MM.1S (cell line): ENCODE measurements at regions not wholly inside any gene's neighbourhood (a gene's known extent, or its start where the extent isn't known, plus 50 kb on each side); places are given as distances from the start of the nearest gene placed in this dataset.

ENCODE experiments used
- EZH2 ChIP-seq: fragments of 300-600 bp; sonication (generic); optimal IDR thresholded peaks from 2 replicates; pipeline ENCODE3; 2017; ENCODE audit warnings: low read depth, mild to moderate bottlenecking, antibody characterized with exemption, low read length, mixed read lengths
- EZH2phosphoT487 ChIP-seq: fragments of 300-600 bp; sonication (generic); IDR thresholded peaks from 2 replicates; pipeline ENCODE4 v1.6.1; 2018; ENCODE audit warnings: antibody characterized with exemption, low read length
- TF ChIP-seq, protein P1 (sequence below): fragments of 300-600 bp; sonication (generic); IDR thresholded peaks from 2 replicates; pipeline ENCODE4 v1.5.1; 2016; ENCODE audit warnings: antibody characterized with exemption, low read length, mixed read lengths

GRCh38 chr2:196288006-196288538 is 116.7 kb upstream of the STK17B start:
- TF ChIP-seq, protein P1, sequence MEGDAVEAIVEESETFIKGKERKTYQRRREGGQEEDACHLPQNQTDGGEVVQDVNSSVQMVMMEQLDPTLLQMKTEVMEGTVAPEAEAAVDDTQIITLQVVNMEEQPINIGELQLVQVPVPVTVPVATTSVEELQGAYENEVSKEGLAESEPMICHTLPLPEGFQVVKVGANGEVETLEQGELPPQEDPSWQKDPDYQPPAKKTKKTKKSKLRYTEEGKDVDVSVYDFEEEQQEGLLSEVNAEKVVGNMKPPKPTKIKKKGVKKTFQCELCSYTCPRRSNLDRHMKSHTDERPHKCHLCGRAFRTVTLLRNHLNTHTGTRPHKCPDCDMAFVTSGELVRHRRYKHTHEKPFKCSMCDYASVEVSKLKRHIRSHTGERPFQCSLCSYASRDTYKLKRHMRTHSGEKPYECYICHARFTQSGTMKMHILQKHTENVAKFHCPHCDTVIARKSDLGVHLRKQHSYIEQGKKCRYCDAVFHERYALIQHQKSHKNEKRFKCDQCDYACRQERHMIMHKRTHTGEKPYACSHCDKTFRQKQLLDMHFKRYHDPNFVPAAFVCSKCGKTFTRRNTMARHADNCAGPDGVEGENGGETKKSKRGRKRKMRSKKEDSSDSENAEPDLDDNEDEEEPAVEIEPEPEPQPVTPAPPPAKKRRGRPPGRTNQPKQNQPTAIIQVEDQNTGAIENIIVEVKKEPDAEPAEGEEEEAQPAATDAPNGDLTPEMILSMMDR: no peak
- no peak for TF ChIP-seq EZH2phosphoT487
- no peak for TF ChIP-seq EZH2
